GM19239 (cell line): ENCODE measurements at regions not wholly inside any gene's neighbourhood (a gene's known extent, or its start where the extent isn't known, plus 50 kb on each side); places are given as distances from the start of the nearest gene placed in this dataset.

Experiments used
- DNase-seq: peaks from one replicate; pipeline ENCODE4 v3.0.0; 2011; ENCODE audit warnings: low spot score; ENCODE audit not compliant: insufficient read length
- FAIRE-seq: peaks from 2 replicates; lab custom pipeline; 2011; peaks lifted over from hg19 to GRCh38; lab: Jason Lieb, UNC

DNA sequence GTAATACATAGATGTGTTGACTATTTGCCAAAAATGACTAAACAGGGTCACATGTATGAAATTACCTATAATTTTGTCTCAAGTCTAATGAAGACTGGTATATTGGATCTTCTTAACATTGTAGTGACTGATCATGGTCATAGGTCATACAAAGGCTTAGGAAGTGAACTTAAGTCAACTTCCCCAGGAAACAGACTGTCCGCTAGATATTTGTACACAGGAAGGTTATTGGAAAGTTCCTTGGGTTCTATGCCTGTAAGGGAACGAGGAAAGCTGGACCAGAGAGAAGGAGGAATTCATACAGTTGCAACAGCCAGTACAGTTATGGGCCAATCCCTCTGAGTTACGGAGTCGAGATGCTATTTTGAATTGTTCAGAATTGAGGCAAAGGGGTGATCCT lies 462.0 kb upstream of the THRB start:
- FAIRE-seq (no peak), DNase-seq (no peak)

GRCh38 chr3:24958271-24958670 lies 463.6 kb upstream of the THRB start:
- DNase-seq (no peak), FAIRE-seq (no peak)

- DNase-seq (no peak), FAIRE-seq (no peak)
Measured at GRCh38 chr3:24958910-24959447, 464.3 kb upstream of the THRB start.

DNA sequence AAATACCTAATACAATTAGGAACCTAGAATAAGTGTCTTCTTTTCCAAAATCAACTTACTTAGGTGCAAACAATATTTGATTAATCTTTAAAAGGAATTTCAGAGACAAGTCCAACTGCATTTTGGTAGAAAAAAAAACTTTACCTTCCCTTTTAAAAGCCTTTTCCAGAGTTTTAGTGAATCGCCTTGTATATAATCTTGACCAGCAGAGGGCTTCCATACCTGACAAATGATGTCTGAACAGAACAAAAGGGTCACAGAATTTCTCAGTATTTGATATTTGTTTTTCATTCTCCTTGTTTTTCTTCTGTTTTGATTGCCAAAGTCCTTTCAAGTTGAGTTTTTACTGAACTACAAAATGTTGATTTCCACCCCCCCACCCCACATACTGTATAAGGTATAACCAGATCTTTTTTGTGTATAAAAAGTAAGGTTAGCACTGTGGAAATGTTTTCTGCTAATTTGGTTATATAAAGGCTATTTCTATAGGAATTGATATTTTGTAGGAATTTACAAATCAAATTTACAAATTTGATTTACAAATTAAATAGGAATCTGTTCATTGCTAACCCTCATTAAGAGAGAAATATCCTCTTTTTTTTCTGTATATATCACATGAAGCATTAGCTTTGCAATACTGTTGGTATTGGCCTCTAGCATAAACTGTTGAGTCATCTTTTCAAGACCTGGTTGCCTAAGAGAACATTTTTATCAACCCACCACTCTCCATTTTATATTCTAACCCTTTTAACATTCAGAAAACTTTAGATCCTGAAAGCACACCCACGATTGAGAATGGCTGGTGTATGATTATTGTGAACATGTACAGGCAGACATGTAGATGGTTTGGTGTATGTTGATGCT lies 464.1 kb upstream of the RARB start:
- no peak for FAIRE-seq
- DNase-seq: no peak

DNA sequence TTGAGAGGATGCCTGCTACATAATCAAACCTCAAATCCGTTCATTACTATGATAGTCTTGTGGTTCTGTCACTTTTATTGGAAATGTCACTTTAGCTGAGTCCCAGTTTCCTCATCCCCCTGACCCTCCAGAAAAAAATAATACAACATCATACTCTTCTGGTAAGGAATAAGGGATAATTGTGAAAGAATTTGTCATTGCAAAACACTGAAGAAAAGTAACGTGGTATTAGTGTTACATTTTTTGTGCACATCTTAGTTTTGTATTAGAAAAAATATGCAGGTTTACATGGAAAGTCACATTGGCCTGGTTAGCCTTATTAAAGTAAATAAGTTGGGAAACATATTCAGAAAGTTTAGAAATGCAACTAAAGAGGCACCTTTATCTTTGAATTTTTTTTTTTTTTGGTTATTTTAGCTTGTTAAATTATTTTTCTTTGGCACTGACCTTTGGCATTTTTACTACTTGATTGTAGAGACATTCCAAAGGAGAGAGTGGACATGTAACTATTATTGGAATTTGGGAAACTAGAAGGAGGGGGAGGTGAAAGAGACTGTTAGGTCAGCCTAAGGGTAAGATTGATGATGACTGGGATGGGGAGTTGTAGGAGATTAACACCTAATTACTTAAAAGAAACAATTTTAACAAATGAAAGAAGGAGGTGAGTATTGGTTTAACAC lies 462.2 kb upstream of the RARB start:
- no peak for FAIRE-seq
- DNase-seq: no peak

DNA sequence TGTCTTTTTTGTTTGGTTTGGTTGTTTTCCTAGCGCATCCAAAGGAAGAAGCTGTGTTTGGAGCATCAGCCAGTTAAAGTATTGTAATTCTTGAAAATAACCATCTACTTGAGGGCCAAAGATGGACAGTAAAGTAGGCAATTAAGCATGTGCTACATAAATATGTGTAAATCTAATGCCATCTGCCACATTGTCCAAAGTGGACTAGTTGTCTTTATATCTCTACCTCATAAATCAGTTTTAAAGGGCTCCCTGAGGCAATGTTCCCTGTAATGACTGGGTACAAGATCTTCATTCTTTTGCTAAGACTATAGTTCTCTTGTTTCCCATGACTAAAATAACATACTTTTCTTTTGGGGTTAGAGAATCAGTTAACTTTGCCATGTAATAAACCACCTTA lies 460.0 kb upstream of the RARB start:
- DNase-seq (no peak), FAIRE-seq (no peak)

DNA sequence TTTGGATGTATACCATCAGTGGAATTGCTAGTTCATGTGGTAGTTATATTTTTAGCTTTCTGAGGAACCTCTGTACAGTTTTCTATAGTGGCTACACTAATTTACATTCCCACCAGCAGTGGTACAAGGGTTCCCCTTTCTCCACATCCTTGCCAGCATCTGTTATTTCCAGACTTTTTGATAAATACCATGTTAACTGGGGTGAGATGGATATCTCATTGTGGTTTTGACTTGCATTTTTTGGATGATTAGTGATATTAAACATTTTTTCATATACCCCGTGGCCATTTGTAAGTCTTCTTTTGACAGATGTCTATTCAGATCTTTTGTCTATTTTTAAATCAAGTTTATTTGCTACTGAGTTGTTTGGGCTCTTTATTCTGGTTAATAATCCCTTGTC lies 455.6 kb upstream of the RARB start:
- FAIRE-seq (no peak), DNase-seq (no peak)

GRCh38 chr3:24981309-24981708 lies 446.8 kb upstream of the RARB start:
- DNase-seq: no peak
- no peak for FAIRE-seq

DNA sequence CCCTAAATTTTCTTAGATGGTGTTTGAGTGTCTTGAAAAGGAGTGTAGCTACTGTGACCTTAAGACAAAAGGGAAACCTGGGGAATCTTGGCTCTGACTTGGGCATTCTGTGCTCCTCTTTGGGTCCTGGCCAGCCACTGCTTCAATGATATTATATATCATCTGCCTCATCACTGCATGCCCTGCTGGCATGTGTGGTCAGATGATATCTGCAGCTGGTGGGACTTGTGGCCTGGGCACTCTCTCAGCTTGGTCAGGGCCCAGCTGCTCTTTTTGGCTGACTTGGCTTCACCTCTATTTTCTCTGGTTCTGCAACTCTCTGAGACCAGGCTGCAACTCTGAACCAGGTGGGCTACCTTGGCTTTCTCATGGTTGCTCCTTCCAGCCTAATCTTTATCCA lies 446.1 kb upstream of the RARB start:
- no peak for DNase-seq
- FAIRE-seq: no peak

- FAIRE-seq: no peak
- DNase-seq: no peak
Measured at GRCh38 chr3:24985668-24986067, 442.4 kb upstream of the RARB start.

DNA sequence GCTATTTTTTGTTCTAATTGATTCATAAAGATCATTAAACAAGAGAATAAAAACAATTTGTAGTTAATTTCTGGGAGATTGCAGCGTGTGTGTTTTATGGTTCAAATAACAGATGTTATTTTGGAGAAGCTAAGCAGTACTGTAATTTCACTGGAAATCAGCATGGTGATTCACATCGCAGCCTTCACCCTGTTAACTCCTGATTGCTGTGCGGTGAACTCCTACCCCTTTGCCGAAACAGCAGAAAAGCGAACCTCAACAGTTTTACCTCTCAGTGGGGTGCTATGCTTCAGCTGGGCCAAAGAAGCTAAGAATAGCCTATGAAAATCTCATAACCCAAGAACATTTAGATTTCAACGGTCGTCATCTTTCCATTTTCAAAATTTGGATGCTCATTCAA lies 441.5 kb upstream of the RARB start:
- DNase-seq: no peak
- FAIRE-seq: no peak

GRCh38 chr3:24999357-24999756 lies 428.7 kb upstream of the RARB start:
- DNase-seq: no peak
- no peak for FAIRE-seq

- DNase-seq (no peak), FAIRE-seq (no peak)
Measured at GRCh38 chr3:25000971-25001591, 427.0 kb upstream of the RARB start.

- FAIRE-seq: no peak
- DNase-seq: no peak
Measured at GRCh38 chr3:25002052-25002451, 426.0 kb upstream of the RARB start.

DNA sequence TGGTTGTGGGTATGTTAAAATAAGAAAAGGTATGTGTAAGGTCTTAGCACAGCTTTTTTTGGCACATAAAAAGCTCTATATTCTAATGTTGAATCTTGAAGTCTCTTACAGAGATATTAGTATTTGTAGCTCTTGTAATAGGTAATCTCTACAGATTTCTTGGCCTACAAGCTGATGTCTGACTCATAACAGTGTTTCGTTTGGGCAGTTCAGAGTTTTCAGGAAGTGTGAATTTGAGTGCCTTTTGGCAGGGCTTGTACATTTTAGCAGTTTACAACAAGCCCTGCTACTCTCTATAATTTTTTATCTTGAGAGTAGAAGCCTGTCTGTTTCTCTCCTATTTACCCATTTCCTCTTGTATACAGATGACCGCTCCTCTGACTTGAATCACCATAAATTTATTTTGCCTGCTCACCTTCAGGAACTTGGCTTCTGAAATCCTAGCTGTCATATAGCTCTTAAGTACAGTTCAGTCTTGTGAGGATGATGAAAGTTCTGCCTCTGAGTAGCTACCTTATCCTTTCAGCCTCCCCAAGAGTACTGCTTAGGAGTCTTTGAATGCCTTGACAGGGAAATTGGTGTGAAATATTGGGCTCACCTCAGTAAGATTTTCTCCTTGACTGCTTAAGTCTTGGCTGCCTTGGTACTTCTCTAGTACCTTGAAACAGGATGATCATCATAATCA lies 419.9 kb upstream of the RARB start:
- peak; percentile 4 for DNase-seq
- FAIRE-seq: peak; percentile 18

DNA sequence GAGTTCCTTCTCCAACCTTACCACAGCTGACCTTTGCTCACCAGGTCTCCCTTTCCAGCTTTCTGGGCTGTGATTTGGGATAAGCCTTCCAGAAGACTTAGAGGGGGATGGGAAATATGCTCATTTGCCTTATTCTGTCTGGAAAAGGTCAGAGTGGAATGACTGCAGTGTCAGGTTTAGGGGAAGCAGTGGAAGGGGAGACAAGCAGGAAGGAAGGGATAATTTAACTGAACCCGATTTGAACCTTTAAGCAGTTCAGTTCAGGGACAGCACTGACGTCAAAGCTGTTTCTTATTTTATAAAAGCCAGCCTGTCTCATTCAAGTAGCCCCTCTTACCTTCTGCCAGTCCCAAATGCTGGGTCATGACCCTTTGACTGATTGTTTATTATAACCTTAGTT lies 418.4 kb upstream of the RARB start:
- FAIRE-seq: no peak
- no peak for DNase-seq

DNA sequence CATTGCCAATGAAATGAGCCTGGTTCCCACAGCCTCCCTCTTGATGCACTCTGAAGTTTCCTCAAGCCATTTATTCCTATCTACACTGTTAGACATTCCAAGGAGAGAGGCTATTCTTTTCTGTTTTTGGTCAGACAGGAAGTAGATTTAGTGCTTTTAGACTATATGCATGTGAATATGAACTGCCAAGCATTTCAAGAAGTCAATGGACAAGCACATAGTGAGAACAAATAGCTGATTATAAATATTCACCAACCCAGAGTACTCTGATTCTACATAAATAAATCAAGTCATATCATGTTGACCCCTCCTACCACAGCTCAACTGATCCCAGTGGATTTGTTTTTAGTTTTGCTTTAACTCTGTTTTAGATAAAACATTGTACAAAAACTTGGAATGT lies 412.5 kb upstream of the RARB start:
- DNase-seq (no peak), FAIRE-seq (no peak)

- FAIRE-seq: no peak
- DNase-seq: no peak
Measured at GRCh38 chr3:25018909-25019308, 409.2 kb upstream of the RARB start.

- DNase-seq: no peak
- FAIRE-seq: no peak
Measured at GRCh38 chr3:25019506-25019905, 408.6 kb upstream of the RARB start.

GRCh38 chr3:25021816-25022215 lies 406.2 kb upstream of the RARB start:
- FAIRE-seq (no peak), DNase-seq (no peak)

DNA sequence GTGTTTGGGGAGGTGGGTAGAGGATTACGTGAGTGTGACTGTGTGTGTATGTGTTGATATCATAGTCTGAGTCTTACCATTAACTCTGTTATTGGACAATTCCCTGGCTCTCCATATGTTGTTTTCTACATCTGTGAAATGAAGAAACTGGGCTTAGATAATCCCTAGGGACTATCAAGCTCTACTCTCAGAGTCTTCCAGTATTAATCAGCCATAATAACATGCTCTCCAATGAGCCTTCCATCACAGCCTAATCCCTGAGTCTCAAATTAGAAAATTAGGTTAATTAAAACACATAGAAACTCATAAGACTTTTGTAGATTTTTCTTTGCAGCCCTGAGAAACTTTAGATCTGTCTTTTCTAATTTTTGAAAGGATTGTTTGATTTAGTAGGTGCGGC lies 404.2 kb upstream of the RARB start:
- FAIRE-seq (no peak), DNase-seq (no peak)
